ENCODE measurements at regions not wholly inside any gene's neighbourhood (a gene's known extent, or its start where the extent isn't known, plus 50 kb on each side); places are given as distances from the start of the nearest gene placed in this dataset.

DNA sequence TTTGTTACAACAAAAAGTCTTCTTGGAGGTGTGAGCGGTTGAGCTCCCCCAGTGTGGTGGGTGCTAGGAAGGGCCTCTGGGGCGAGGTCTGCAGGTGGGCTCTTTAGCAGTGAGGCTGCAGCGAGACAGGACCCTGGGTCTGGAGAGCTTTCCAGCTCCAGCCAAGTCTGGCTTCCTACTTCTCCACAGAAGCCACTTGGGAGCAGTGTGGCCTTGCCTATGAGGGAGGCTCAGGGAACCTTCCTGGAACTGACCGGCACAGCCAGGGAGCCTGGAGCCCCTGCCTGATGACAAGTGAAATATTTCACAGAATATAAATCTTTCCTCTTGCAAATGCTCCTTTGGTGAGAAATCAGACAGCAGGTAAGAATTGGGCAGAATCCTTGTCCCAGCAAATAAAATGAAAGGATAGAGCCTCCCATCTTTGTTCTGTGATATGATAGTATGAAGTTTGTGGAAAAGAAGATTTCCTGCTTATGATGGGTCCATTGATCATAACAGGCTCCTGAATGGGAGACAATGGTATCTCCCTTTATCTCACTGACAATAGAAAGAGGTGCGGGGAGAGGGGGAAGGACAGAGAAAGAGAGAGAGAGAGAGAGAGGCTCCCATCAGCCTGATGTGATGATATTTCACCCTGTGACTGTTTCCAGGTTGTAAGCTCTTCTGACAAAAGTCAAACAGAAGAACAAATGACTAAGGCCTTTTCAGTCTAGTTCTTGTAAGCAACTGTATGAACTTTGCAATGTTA lies 289.8 kb upstream of the SPRED2 start:
- no peak for DNase-seq

DNA sequence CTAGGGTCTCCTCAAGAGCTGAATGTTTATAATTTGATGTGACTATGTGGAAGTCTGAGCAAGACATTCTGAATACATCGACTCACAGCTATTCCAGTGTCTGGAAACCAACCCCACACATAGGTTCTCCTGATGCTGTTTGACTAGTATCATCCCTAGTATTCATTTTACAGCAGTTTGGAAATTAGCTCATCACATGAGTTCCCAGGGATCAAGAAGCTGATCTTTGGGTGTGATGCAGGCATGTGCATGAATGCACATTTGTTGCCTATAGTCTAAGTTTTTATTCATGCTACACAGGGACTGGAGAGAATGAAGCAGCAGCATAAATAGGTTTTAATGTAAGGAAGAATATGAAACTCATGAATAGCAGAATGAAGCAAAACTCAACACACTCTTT lies 284.3 kb upstream of the SPRED2 start:
- no peak for DNase-seq

DNA sequence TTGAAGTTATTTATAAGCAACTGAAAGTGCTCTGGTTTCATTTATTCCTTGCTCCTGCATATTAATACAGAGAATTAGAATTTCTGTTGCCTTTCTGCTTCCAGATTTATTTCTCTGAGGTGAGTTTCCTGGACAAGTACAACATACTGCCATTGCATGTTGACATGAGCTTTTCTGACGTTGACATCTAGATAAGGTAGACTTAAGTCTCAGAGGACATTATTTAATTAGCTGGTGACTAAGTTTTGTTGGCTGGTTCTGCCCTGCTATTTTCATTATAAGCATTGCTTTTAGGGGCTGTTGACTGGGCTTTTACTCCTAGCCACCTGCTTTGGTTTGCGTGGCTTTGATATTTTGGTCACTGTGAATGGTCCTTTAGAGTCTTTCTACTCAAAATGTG lies 282.9 kb upstream of the SPRED2 start:
- DNase-seq, result no peak

DNA sequence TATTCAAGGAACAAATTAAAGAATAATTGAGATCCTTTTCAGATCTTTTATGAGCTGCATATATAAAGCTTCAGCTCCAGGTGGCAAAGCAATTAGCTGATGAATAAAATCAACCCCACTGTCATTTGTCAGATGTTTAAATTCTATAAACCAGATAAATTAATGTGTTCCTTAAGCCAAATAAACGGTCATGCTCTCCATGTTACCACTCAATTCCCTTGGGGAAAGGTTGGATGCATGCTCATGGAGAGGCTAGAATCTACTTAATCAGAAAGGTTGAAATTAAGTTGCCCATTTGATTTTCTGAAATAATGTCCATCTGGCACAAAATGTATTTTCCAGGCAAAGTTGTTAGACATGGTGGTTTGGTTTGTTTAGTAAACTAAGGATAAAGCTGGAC lies 282.5 kb upstream of the SPRED2 start:
- no peak for DNase-seq

DNA sequence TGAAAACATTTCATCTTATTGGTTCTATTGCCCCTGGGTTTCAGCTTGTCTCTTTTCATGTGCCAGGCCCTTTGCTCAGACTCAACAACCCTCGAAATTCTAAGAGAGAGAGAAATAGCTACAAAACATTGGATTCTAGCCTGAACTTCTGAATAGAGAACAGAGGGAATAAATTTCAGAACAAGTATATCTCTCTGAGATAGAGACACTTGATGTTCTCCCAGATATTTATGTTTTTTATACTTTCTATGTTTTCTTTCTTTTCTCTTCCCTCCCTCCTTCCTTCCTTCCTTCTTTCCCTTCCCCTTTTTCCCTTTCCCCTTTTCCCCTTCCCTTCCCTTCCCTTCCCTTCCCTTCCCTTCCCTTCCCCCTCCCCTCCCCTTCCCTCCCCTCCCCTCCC lies 279.5 kb upstream of the SPRED2 start:
- no peak for DNase-seq

DNA sequence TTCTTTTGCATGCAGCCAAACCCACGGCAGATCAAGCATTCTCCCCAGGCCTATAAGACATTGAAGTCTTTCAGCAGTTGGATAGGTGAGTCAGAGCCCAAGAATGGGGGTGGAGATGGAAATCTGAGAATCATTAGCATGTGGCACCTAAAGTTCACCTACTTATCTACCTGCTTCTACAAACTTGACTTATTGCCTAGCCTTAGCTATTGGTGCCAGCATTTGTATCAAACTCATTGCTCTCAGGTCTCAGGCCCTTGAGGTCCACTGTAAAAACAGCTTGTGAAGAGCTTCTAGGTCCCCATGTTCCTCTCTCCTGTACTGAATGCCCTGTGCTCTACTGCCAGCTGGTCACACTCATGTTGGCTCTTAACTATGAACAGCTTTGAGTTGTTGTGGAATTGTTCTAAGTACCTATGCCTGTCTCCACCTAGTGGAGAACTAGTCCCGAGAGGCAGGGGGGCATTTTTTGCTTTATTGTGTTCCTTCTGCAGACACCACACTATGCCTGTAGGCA lies 278.4 kb upstream of the SPRED2 start:
- no peak for DNase-seq

DNA sequence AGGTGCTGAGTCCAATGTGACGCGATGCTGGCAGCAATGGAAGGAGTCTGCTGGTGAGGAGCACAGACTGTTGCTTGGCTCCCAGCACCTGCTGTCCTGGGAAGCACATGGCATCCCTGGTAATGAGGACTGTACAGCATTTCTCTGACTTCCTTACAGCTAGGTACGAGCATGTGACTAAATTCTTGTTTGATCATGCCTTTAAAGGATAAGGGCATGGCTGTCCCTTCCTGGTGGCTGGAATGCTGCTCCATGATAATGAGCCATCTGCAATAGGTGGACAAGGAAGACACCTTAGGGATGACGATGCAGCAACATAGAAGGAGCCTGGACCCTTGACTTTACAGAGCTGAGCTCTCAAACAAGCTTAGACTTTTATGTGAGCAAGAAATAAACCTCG lies 278.0 kb upstream of the SPRED2 start:
- DNase-seq, result no peak

DNA sequence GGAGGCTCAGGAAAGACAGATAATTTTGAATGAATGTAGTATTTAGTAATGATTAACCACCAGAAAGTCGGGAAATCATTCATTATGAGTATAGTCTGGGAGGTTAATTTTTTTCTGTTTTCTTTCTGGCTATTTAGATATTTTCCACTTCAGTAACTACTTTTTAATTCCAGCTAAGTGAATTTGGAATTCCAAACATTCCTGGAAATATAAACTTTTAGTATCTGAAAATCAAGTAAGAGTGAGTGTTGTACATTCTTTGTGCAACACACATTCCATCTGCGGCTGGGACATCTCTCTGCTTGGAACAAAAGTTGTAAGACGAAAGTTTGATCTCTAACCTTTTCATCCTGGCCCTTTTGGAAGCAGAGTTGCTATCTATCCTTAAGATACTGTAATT lies 275.7 kb upstream of the SPRED2 start:
- no peak for DNase-seq

DNA sequence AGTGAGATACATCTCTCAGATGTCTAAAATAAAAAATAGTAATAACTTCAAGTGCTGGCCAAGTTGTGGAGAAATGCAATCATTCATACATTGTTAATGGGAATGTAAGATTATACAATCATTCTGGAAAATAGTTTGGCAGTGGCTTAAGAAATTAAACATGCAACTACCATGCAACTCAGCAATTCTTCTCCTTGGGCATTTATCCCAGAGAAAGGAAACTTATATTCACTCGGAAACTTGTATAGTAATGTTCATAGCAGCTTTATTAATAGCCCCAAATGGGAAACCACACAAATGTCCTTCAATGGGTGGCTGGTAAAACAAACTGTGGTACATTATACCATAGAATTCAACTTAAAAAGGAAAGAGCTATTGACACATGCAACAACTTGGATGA lies 274.0 kb upstream of the SPRED2 start:
- DNase-seq, result no peak

DNA sequence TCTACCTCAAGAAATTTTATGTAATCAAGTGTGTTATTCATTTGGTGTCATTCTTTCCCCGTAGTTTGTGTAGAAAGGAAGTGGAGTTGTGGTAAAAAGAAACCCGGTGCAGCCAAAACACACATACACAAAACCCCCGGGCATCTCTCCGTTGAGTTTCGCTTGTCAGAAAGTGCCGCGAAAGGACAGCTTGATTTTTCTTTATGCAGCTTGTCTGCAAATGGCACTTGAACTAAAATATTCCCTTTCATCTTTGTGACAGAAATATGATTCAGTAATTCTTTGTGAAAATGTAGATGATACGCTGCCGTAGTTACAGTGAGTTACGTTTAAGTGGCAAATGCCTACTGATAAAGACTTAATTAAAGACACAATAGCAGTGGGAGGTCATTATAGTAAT lies 268.8 kb upstream of the SPRED2 start:
- DNase-seq, result no peak

DNA sequence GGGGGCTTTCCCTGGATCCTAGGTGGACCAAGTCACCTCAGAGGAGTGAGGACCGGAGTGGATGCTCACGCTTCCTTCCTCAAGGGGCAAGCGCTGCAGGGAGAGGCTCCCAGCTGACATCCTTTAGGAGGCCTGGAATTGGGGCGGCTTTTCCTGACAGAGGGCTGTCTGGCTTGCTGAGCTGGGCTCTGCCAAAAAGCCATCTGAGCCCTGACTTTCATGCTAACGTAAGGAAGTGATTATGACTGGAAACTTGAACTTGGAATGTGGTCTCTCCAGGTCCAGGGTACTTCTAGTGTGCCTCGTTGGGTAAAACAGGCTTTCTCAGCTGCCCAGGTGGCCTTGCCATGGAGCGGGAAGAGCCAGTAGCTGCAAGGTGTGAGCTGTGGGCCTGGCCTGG lies 268.3 kb upstream of the SPRED2 start:
- no peak for DNase-seq

DNA sequence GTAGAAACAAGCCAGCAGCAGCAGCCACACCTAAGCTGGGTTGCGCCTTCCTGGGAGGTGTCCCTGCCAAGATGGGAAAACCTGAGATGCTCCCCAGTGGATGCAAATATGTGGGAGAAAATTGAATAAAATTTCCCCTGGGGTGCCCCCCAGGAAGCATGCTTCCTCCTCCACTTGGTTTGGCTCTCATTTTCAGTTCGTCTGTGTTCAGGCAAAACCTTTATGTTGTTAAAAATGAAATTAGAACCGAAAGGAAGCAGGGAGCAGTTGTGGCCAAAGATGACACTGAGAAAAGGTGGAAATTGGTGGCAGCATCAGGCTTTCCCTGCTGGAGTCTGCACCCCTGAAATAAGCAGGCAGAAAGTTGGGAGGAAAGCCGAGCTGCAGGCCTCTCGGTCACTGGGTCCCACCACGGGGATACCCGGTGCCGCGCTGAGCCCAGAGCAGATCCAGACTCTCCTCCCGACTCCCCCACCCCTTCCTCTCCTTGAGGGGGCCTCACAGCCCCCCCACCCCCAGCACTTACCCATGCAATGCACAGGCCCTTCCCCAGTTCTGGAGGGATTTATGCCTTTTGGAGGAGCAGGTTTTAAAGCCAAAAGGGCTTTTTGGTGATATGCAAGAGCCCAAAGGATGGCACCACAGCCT lies 267.7 kb upstream of the SPRED2 start:
- DNase-seq, result no peak

DNA sequence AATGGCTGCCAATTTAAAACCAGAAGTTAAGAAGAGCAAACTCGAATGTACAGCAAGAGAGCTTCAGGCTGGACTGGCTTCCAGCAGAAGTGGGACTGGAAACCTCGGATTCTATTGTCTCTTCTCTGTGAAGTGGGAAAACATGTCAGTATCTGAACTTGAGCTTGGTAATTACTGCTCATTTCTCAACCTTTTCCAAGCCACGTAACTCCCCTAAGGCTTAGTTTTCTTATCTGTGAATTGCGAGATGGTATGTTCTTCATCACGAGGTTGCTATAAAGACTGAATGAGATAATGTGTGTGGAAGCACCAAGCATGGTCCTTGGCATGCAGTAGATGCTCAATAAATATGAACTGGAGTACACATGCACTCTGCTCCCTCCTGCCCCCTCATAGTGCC lies 259.4 kb upstream of the SPRED2 start:
- no peak for DNase-seq

DNA sequence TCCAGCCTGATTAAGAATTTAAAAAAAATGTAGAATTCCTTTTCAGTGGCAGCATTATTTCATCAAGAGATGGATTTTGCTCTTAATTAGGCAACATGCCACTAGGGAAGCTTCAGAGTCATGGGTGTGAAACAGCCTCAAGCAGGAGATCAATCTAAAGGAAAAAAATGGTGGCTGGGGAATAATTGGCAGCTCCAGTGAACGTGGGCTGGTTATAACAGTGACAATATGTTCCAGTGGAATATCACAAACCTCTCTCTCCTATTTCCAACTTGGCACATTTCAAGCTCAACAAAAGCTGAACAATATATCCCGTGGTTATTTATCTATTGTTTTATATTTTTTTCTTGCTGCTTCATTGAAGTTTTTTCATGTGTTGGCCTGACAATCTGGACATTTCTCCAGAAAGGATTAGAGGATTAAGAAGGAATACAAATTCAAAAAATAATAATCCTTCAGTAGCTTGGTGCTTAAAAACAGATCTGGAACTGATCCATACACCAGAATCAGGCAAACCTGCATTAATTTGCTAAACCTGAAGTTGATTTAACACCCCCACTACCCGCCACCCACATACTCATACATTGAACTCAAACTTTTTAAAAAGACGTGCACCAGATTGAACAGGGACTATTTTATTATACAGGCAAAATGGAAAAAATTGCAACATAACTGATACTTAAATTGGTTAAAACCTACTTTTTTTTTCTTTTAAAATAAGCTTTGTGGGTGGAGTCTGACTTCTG lies 255.9 kb upstream of the SPRED2 start:
- no peak for DNase-seq

DNA sequence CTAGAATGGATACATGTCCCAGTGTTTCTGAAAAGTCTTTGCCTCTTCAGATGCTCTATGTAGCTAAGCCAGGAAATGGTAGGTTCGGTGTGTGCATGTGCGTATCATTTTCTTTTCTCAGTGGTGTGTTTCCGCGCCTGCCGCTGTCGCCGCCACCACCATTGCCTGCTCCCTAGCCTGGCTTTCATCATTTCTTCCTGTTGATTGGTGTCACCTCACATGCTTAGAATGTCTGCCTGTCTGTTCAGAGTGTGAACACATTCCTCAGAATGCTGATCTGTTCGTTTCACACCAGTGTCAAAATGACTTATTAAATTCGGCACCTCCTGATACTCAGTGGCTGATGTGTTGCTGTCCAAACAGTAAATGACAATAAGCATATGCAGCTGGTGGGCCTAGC lies 255.2 kb upstream of the SPRED2 start:
- DNase-seq, result no peak

DNA sequence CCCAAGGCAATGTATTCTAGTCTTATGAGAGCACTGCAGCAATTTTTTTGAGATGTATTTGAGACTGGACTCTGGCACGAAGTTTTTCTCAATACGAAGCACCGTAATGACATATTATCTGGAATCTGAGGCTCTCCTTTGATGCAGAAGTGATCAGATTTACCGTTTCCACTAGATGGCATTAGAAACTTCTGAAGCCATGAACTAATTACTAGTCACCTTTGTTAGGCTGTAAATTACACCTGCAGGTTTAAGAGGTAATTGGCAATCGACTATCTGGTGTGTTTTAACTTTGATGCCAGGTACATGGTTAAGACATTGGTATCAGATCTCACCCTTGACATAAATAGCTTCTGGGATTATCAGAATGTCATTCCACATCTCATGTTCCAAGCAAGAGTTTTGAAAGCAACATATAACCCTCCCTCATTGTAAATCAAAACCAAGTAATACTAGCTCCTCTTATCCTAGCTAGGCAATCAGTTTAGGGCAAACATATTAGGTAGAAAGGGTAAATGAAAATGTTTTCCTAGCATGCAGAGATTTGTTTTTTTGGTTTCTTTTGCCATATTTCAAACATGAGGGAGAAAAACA lies 254.6 kb upstream of the SPRED2 start:
- no peak for DNase-seq

DNA sequence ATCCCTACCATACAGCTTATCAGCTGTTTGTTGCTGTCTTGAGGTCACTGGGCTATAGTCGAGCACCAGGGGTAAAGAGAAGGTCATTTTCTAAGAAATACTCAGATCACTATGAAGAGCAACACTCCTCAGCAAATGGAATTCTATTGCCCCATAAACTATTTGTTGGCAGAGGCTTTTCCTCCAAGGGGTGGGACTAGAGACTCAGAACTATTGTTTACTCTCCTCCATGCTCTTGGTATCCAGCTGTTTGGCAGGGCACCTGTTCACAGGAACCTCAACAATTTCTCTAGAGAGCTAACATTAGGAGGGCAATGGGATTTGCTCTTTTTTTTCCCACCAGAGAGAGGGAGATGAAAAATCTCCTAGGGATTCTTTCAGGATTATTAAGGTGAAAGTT lies 249.1 kb upstream of the SPRED2 start:
- no peak for DNase-seq

DNA sequence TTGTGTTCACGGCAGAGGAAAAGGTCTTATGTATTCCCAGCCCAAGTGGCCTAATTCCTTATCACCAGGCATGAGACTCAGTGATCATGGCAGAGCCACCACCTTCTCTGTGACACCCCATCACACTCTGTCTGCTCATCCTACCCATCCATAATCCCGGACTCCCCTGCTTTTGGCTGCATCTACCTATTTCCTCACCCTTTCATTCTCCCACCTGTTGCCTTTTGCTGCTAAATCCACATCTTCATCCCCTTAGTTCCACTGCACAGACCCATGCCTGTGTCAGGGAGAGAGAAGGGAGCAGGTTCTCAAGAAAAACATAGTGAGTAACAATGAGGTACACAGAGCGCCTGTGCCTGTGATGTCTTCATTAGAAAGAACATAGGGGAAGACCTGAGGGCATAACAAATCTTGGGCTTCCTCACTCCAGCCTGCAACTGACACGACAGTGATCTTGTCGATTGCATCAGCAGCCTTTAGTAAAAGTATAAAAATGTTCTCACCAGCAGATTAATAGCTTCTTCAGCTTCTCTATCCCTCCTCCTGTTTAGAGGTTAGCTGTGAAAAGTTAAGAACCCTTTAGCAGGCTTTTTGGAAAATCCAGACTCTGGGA lies 246.5 kb upstream of the SPRED2 start:
- DNase-seq, result no peak

DNA sequence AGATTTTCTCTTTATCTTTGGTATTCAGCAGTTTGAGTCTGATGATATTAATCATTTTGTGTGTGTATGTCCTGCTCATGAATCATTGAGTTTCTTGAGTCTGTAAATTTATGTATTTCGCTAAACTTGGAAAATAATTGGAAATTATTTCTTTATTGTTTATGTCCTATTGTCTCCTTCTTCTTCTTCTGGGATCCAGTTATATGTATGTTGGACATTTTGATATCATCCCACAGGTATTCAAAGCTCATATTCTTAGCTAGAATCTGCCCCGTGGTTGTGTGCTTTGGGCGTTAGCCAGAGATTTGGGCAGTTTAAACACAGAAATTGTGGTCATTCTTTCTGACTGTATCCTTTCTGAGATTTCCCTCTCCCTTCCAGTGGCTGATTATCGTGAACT lies 243.0 kb upstream of the SPRED2 start:
- no peak for DNase-seq

DNA sequence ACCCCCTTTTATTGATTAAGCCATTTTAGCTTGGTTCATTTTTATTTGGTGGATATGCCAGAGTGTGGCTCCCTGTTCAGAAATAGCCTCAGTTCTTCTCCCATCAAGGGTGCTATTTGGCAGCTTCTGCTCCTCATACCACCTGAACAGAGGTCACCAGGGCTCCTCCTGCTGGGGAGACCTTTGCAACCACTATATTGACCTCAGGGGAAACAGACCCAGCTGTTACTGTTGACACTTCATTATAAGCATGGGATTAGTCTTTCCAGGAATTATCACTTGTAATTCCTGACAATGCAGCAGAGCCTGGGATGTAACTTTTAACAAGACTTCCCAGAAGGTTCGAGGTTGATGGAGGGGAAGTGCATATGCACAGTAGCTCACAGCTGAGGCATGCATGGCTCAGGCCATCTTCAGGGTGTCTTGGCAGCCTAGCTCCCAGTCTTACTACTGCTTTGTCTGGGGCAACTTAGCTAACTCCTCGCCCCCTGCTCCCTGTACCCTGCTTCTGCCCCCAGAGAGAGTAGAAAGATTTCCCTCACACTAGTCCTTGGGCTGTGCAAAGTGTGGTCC lies 239.4 kb upstream of the SPRED2 start:
- DNase-seq, result no peak

DNA sequence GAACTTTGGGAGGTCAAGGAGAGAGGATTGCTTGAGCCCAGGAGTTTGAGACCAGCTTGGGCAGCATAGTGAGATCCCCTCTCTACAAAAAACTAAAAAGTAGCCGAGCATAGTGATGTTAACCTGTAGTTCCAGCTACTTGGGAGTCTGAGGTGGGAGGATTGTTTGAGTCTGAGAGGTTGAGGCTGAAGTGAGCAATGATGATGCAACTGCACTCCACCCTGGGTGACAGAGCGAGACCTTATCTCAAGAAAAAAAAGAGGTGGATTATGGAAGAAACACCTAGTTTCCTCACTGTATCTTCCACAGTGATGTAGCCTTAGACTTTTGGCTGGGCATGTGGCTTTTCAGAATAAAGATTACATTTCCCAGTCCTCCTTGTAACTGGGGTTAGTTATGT lies 237.2 kb upstream of the SPRED2 start:
- no peak for DNase-seq

DNA sequence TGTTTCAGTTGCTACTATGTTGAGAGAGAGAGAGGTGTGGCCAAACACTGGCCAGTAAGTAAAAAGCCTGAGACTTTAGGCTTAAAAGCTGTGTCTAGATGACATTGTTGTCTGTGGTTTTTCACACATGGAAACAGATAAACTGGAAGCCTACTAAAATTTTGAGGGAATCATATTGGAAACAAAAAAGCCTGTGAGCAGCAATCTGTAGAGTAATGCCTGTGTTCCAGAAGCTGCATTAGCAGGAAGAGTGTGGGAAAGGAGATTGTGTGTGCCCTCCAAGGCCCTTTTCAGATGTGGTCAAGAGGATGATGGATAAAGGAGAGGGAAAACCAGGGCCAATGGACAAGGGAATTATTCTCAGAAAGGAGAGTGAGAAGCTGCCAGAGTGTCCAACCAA lies 236.3 kb upstream of the SPRED2 start:
- no peak for DNase-seq

DNA sequence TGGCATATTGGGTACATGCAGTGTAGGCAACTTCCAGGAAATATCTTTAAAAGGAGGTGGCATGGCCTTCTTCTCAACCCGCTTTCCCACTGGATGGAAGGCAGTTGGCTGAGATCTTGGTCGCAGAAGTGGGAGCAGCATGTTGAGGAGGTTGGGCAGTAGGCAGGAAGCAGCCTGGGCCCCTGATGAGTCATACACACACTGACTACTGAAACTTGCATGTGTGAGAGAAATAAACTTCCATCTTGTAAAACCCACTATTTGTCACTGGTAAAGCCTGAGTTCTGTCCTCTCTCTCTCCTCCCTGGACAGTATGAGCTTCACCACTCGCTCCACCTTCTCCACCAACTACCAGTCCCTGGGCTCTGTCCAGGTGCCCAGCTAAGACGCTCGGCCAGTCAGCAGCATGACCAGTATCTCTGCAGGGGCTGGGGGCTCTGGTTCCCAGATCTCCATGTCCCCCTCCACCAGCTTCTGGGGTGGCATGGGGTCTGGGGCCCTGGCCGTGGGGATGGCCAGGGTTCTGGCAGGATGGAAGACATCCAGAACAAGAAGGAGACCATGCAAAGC lies 233.8 kb upstream of the SPRED2 start:
- DNase-seq, result no peak
